ENCODE measurements at regions not wholly inside any gene's neighbourhood (a gene's known extent, or its start where the extent isn't known, plus 50 kb on each side); places are given as distances from the start of the nearest gene placed in this dataset.

GRCh38 chr20:36101192-36101591, 53.3 kb upstream of the EPB41L1 start:
- no peak overlapping the region for H2AFZ ChIP-seq (replicated peaks)
- H3K27ac ChIP-seq = no peak overlapping the region
- H3K4me1 ChIP-seq = peaks cover 27% of the 10 kb centered on the region
- no peak overlapping the region for H3K4me3 Mint-ChIP-seq
- H3K9me3 ChIP-seq (ENCODE audit: low read depth) = no peaks in the 10 kb centered on the region
- no peak overlapping the region for H3K9ac ChIP-seq
- H3K79me2 ChIP-seq (ENCODE audit: low read depth) = no peaks in the 10 kb centered on the region
- H3K9me3 Mint-ChIP-seq = no peaks in the 10 kb centered on the region
- no peak overlapping the region for H3K27ac Mint-ChIP-seq
- H3K27me3 ChIP-seq = peaks cover 52% of the 10 kb centered on the region
- H4K20me1 ChIP-seq (ENCODE audit: low read depth) = peaks cover 2% of the 10 kb centered on the region
- no peaks in the 10 kb centered on the region for H3K36me3 ChIP-seq
- TF ChIP-seq CTCF (IDR thresholded peaks at IDR 0.05) (no peak), EZH2phosphoT487 (IDR thresholded peaks at IDR 0.05) (no peak), EZH2 (IDR thresholded peaks at IDR 0.05) (no peak)
- H3K4me1 Mint-ChIP-seq = peaks cover 28% of the 10 kb centered on the region
- no peak overlapping the region for H3K4me3 ChIP-seq
- H3K36me3 Mint-ChIP-seq = no peaks in the 10 kb centered on the region
- peak; percentile 47 for DNase-seq (ENCODE audit: low spot score)
- H3F3A ChIP-seq (ENCODE audit: low read depth) = peaks cover 19% of the 10 kb centered on the region
- peaks cover 5% of the 10 kb centered on the region for H3K27me3 Mint-ChIP-seq (ENCODE audit: insufficient read depth, low read depth)
- H3K4me2 ChIP-seq = no peak overlapping the region

DNA sequence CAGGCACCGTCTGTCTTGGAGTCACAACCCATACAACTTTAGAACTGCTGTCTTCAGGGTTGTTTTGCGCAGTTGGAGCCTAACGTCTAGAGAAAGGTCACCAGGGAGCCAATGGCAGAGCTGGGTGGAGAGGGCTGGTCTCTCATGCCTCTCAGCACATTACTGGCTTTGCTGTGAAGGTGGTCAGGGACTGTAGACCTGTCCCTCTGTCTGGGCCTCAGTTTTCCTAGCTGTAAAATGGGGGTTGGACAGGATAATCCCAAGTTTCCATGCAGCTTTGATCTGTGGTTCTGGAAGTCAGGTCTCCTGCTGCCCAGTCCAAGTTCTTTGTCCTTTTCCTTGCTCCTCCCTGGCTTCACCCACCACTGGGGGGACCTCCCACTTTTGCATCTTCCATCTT, 52.2 kb upstream of the EPB41L1 start:
- no peak for TF ChIP-seq EZH2 (IDR thresholded peaks at IDR 0.05)
- no peak for TF ChIP-seq EZH2phosphoT487 (IDR thresholded peaks at IDR 0.05)
- no peak for TF ChIP-seq CTCF (IDR thresholded peaks at IDR 0.05)
- DNase-seq (ENCODE audit: low spot score) = no peak
- no peaks in the 10 kb centered on the region for H3K79me2 ChIP-seq (ENCODE audit: low read depth)
- H3K9me3 ChIP-seq (ENCODE audit: low read depth) = no peaks in the 10 kb centered on the region
- no peaks in the 10 kb centered on the region for H3K36me3 Mint-ChIP-seq
- H3K9me3 Mint-ChIP-seq = no peaks in the 10 kb centered on the region
- peaks cover 2% of the 10 kb centered on the region for H4K20me1 ChIP-seq (ENCODE audit: low read depth)
- H3K36me3 ChIP-seq = no peaks in the 10 kb centered on the region
- no peak overlapping the region for H3K4me3 Mint-ChIP-seq
- peaks cover 5% of the 10 kb centered on the region for H3K27me3 Mint-ChIP-seq (ENCODE audit: insufficient read depth, low read depth)
- H3K27ac Mint-ChIP-seq = peak overlapping the region; percentile 89
- peaks cover 41% of the 10 kb centered on the region for H3K27me3 ChIP-seq
- H3F3A ChIP-seq (ENCODE audit: low read depth) = peaks cover 10% of the 10 kb centered on the region
- peaks cover 24% of the 10 kb centered on the region for H3K4me1 Mint-ChIP-seq
- no peak overlapping the region for H2AFZ ChIP-seq (replicated peaks)
- peaks cover 20% of the 10 kb centered on the region for H3K4me1 ChIP-seq
- H3K4me3 ChIP-seq = no peak overlapping the region
- H3K9ac ChIP-seq = no peak overlapping the region
- H3K27ac ChIP-seq = no peak overlapping the region
- no peak overlapping the region for H3K4me2 ChIP-seq

- no peak overlapping the region for H3K4me3 Mint-ChIP-seq
- no peak for DNase-seq (ENCODE audit: low spot score)
- Histone ChIP-seq H3K4me1 (peaks cover 13% of the 10 kb centered on the region), H3K27me3 (peaks cover 35% of the 10 kb centered on the region), H3K9ac (no peak overlapping the region), H3K9me3 (ENCODE audit: low read depth) (no peaks in the 10 kb centered on the region), H3K4me2 (no peak overlapping the region), H3F3A (ENCODE audit: low read depth) (peaks cover 3% of the 10 kb centered on the region), H3K4me3 (no peak overlapping the region), H3K36me3 (no peaks in the 10 kb centered on the region), H2AFZ (replicated peaks) (no peak overlapping the region), H3K27ac (no peak overlapping the region), H3K79me2 (ENCODE audit: low read depth) (no peaks in the 10 kb centered on the region), H4K20me1 (ENCODE audit: low read depth) (peaks cover 2% of the 10 kb centered on the region)
- peaks cover 17% of the 10 kb centered on the region for H3K4me1 Mint-ChIP-seq
- H3K27ac Mint-ChIP-seq = peak overlapping the region; percentile 89
- H3K36me3 Mint-ChIP-seq = no peaks in the 10 kb centered on the region
- TF ChIP-seq EZH2 (IDR thresholded peaks at IDR 0.05) (no peak), CTCF (IDR thresholded peaks at IDR 0.05) (no peak), EZH2phosphoT487 (IDR thresholded peaks at IDR 0.05) (no peak)
- peaks cover 5% of the 10 kb centered on the region for H3K27me3 Mint-ChIP-seq (ENCODE audit: insufficient read depth, low read depth)
- H3K9me3 Mint-ChIP-seq = no peaks in the 10 kb centered on the region
These were observed 51.5 kb upstream of the EPB41L1 start for GRCh38 chr20:36102809-36103596.
